Retina (tissue), 1 donor: ENCODE measurements at regions not wholly inside any gene's neighbourhood (a gene's known extent, or its start where the extent isn't known, plus 50 kb on each side); places are given as distances from the start of the nearest gene placed in this dataset.

Source experiments
- DNase-seq: peaks from one replicate; pipeline ENCODE4 v3.0.0-alpha.2; 2016

- DNase-seq: no peak
Measured at GRCh38 chr12:75581515-75581914, 70.1 kb upstream of the KRR1 start.

GRCh38 chr12:75579552-75579951 is 68.1 kb upstream of the KRR1 start:
- no peak for DNase-seq

GRCh38 chr12:75578546-75578945 is 67.1 kb upstream of the KRR1 start:
- no peak for DNase-seq

DNA sequence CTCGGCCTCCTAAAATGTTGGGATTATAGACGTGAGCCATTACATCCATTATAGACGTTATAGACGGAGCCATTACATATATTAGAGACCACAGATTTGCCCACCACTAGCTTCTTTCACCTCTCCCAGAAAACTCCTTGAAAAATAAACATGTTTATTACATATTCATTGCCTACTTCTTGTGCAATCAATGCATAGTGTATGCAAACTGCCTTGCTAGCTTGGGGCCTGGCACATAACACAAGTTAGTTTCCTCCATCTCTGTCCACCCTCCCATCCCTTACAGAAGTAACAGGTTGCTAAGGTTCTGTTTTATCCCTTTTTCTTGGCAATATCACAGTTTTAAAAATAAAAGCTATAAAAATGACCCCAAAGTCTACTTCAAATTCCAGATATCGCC is 66.4 kb upstream of the KRR1 start:
- no peak for DNase-seq

DNA sequence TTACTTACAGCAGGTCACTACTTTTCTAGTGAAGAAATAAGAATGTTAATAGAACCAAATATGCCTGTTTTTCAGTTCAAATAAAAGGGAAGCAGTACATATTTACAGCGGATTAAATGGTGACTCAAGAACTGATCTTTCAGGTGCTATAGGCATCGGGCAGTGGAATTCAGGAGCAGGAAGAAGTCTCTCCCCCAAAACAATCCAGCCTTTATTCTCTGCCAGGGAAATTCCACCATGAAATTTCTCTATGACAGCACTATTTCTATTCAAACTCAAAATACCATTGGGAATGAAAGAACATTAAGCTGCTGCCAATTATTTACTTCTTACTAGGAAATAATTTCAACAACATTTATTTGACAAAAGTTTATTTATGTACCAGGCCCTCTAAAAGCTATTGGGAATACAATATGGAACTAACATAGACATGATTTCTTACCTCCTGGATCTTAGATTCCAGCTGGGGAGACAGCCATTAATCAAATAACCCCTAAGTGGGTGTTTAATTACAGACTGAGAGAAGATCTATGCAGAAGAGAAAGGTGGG is 60.3 kb upstream of the KRR1 start:
- no peak for DNase-seq

GRCh38 chr12:75571204-75571603 is 59.8 kb upstream of the KRR1 start:
- DNase-seq: no peak

DNA sequence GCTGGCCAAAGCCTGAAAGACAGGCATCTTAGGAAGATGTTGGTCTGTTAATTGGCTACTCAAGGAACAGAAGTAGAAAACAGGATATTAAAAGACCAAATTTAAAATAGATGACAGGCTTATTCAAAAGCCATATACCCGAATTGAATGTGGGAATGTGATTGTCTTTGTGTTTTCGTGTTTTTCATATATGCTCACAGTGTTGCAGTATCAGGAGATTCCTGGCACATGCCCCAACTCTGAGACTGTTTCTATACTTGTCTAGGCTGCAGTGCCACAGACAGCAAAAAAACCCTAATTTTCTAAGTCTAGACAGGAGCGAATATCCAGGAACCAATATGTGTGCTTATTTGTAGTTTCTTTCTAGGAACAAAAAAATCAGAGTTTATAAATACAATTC is 57.4 kb upstream of the KRR1 start:
- DNase-seq: no peak

DNA sequence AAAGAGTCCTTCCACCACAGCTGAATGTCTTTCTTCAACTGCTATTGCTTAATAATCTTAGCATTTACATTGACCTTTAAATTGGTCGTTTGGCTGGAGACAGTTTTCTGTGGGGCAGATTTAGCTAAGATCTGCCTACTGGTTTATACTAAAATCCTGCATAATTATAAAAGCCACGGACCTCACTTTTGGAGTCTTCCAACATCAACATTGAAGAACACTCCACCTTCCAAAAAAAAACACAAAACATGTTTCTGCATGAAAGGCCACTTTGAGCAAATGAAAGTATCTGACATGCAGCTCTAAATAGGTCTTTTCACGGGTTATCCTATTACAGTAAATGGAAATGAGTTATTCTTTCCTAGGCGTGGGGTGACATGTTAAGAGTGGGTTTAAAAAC is 57.0 kb upstream of the KRR1 start:
- DNase-seq: no peak

GRCh38 chr12:75565795-75566194 is 54.4 kb upstream of the KRR1 start:
- DNase-seq: no peak

GRCh38 chr12:75564852-75565251 is 53.4 kb upstream of the KRR1 start:
- no peak for DNase-seq

DNA sequence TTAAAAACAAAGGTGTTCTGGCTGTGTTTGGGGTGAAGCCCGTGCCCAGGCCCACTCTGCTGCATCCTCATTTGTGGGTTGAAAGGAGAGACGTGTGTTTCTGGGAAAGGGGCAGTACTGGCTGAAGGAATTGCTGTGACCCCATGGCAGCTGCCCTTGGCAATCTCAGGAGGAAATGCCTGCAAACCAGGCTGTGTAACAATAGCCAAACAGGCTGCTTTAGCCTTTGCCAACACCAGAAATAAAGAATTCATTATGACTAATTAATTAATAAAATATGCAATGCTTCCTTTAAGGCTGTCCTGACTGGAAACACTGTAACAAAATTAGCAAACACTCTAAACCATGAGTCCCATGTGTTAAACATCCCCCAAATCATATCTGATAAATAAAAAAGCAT is 53.0 kb upstream of the KRR1 start:
- no peak for DNase-seq

DNA sequence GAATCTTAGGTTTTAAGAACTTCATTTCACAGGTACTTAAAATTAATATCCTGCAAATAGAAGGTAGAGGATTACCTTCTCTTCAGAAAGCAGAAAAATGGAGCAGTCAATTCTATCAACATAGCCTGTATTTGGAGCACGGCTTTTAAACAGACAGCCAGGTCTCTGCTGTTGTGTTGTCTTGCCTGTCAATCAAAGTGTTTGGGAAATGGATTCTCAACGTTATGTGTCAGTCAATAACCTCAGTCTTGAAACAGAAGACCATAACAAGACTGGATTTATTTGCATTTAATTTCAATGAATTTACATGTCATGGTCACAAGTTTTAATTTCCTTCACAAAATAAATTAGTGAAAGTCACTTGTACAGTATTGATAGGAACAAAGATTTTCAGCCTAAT is 51.9 kb upstream of the KRR1 start:
- no peak for DNase-seq

GRCh38 chr12:75561921-75562320 is 50.5 kb upstream of the KRR1 start:
- no peak for DNase-seq
